ENCODE measurements at regions not wholly inside any gene's neighbourhood (a gene's known extent, or its start where the extent isn't known, plus 50 kb on each side); places are given as distances from the start of the nearest gene placed in this dataset.

DNA sequence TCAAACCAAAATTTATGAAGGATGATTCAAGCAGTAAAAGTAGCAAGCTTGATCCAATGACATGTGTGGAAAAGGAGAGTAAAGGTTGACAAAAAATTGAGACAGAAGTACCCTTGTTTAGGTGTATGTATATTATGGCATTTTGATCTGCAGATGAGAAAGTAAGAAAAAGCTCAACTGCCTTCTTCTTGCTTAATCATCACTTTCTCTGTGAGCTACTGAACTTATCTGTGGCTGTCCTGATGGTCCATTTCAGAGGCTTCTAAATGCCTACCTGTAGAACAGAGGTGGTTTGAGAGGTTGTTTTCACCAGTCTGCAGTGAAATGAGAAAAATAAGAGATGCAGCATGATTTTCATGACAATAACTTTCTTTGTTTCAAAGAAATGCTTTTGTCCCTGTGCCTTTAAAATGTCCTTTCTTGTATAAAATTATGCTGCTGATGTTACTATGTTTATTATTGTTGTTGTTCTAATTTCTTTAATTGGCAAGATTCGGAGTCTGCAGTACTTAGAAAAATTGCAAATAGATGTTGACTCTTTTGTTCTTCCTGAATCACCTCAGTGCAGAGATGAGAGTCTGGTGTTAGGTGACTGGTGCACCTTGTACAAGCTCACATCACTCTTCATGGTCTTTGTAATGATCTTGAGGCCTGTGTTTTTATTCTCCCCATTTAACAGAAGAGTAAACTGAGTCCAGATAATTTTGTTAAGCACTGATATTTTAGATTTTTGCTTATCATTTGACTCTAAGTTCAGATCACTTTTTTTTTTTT is 821.9 kb downstream of the VRK1 start:
- DNase-seq = no peak

DNA sequence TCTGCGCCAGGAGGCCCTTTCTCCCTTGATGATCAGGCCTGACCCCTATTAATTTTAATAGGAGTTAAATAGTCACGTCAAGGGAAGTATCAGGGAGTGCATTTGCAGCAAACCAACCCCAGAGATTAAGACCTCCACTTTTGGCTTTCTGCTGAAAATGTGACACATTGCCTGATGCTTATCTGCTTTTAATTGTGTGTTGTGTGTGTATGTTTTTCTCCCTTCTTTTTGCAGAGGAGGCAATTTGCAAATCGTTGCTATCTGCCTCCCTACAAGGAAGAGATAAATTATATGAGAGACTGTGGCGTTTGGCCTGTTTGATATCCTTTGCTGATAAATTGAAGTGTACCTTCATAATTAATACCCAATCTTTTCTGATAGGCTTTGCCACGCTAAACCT is 822.9 kb downstream of the VRK1 start:
- no peak for DNase-seq

DNA sequence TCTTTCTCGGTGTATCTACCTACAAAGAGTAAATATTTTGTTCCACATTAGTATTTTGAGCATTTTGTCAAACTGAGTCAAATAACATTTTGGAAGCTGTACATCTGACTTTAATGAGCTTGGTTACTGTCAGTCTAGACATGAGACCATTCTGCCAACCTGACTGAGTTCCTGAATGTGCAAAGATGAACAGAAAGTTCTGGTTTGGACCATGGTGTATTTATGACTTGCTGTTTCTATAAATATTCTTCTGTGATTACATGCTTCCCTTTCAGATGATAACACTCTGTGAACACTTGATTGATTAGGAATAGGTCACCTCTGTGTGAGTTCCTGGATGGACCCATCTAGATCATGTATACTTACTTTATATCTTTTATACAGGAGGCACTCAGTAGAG is 827.8 kb downstream of the VRK1 start:
- no peak for DNase-seq

DNA sequence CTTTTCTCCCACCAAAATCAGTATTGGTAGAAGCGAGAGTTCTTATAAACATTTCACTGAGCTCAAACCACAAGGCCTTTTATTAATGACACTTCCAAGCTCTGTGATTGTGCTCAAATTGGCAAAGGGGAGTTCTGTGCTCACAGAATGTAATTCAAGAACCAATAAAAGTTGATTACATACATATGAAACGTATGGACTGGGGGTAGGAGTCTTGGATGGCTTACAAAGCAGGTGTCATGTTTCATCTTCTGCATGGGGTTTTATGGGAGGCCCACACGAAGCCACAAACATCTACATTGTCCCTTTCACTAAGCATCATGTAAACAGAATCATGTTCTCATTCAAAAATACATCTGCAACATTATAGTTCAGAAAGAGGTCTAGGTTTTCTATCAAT is 828.3 kb downstream of the VRK1 start:
- DNase-seq = no peak

DNA sequence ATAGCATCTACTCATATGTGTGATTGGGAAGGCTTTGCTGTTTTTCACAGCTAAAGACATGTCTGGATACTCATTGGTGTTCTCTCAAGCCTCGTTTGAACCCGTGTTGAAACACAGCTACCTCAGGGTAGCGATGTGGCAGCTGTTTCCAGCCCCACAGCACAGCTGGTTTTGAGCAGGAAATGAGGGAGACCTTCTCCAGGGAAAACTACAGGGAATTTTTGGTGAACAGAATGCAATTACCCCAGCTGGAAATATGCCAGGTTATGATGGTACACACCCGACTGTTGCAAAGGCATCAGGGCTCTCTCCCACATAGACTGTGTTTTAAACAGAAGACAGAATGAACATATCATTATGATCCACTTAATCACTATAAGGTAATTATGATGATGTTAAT is 828.9 kb downstream of the VRK1 start:
- DNase-seq = no peak

DNA sequence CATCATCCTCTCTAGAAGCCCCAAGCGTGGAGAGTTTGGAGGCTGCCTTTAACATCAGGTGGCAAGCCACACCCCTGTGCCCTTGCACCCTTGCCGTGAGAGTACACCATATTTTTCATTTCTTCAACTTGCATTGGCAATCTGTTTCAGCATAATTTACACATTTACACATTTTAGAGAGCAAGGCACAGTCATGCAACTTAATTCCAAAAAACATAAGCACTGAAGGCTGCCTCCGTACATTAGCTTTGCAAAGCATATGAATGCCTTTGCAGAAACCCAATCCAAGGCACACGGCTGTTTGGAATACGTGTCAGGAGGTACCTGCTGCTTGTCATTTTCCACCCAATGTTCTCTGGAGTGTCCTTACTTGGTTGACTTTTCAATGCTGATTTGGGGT is 833.1 kb downstream of the VRK1 start:
- no peak for DNase-seq

DNA sequence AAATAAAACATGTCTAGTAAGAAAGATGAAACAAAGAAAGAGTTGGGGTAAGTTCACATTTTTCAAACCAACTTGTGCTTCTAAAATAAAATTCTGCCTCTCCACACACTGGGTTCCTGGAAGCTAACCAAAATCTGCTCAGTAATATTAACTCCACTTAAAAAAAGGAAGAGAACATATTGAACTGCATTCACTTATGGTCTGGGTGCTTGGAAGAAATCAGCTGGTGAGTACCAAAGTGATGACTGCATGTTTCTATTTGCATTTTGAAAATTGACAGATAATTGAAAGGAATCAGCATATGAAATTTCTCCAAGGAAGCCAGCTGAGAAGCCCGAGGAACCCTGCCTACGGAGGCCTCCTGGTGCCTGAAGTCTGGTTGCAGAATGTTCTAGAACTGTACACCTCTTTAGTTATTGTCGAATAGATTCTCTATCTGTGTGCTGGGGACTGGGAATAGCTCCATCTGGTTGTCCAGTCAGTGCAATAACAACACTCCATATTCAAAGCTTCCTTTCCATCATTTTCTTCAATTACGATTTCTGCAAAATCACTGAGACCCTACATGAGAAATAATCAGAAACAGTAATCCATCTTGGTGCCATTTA is 836.1 kb downstream of the VRK1 start:
- no peak for DNase-seq

DNA sequence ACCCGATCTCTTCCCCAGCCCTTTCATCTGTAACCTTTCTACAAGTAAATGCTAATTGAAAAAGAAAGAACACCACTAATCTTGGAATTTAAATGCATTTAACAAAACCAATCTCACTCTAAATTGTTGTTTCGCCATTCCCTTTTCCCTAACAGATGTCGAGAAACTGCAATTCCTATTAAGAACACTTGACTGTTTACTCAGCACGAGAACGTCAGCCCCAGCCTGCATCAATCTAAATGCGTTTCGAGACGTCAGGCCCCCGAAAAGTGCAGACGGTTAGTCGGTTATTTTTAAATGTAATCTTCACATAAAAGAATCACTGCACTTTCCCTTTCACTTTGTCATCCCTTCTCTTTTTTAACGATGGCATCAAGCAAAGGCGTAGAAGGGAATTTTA is 837.6 kb downstream of the VRK1 start:
- DNase-seq = no peak

DNA sequence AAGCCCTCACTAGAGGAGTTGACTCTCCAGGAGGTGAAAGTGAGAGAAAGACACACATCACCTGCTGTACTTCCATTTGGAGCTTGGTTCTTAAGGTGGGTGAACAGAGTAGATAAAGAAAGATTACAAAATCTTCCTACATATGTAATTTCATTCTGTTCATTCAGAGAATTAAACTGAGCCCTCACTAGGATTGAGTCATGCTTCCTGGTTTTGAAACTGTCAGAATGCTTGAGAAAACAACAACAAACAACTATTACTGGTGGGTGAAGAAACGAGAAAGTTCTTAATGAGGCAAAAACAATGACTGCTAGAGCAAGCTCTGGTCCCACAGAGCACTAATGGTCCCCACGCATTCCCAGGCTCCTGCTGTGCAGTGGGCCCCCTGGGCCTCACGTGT is 841.7 kb downstream of the VRK1 start:
- DNase-seq = no peak

DNA sequence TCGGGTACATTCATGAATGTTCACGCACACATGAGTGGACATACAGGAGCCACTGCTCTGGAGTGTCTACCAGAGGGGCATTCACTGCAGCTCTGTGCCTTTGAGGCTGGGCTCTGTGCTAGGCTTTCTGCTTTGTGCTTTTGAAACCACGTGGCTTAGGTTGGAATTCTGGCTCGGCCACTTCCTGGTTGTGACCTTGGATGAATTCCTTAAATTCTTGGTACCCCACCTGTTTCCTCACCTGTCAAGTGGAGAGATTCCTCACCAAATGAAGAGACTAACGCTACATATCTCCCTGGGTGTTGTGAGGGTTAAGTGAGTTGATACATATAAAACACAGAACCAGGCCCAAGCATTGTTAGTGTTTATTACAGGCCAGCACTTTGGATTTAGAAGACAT is 842.8 kb downstream of the VRK1 start:
- DNase-seq = no peak

DNA sequence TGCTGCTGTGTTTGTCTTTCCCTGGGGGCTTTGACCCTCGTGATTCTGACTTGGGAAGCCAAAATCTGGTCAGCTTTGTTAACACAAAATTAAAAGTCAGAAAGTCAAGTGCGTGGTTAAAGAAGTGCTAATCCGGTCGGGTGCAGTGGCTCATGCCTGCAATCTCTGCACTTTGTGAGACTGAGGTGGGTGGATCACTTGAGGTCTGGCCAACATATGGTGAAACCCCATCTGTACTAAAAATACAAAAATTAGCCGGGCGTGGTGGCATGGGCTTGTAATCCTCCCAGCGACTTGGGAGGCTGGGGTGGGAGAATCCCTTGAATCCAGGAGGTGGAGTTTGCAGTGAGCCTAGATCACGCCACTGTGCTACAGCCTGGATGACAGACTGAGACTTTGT is 844.6 kb downstream of the VRK1 start:
- DNase-seq = no peak

DNA sequence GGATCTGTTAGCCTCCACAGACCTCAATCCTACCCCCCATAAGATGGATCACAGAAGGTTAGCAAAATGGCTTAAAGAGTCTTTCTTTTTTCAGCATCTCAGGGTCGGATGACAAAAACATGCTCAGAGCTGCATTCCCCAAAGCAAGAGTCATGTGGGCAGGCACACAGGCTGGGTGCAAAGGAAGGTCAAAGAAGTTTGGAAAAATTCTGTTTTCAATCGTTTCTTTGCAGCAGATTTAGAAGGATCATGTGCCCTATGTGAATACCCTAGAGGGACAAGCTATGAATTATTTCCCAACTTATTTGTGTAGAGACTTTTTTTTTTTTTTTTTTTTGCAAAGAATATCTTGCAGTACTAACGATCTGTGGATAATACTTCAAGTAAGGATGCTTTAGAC is 845.4 kb downstream of the VRK1 start:
- no peak for DNase-seq

DNA sequence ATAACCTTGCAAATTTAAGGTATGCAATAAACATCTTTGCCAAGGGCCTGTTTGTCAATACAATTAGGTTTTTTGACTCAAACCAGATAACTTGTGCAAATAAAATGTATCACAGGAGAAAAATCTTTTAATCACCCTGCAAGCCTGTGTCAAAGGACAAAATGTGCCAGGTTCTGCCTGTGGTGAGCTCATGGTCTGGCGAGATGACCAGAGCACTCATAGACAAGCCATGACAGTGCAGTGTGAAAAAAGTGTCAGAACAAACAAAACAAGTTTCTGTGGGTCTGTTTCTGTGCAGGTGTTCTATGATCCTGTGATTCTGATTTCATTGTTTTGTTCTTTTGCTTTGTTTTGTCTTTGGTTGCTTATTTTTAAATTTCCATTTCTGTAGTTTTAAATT is 847.2 kb downstream of the VRK1 start:
- no peak for DNase-seq

DNA sequence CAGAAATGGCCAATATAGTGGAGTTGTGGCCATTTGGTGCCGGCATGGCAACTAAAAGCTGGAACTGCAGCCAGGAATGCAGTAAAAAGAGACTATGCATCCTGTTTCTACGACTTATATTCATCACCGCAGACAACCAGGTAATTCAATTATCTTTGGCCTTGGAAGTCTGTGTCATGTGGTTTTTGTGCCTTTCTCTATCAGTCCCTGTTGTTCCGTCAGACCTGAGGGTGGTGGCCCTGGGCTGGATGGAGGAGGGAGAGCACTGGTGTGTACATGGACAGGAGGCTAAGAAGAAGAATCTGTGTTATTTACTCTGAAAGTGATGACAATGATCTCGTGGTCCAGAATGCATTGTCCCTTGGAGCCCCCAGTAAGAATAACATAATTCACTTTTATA is 852.6 kb downstream of the VRK1 start:
- DNase-seq = no peak

DNA sequence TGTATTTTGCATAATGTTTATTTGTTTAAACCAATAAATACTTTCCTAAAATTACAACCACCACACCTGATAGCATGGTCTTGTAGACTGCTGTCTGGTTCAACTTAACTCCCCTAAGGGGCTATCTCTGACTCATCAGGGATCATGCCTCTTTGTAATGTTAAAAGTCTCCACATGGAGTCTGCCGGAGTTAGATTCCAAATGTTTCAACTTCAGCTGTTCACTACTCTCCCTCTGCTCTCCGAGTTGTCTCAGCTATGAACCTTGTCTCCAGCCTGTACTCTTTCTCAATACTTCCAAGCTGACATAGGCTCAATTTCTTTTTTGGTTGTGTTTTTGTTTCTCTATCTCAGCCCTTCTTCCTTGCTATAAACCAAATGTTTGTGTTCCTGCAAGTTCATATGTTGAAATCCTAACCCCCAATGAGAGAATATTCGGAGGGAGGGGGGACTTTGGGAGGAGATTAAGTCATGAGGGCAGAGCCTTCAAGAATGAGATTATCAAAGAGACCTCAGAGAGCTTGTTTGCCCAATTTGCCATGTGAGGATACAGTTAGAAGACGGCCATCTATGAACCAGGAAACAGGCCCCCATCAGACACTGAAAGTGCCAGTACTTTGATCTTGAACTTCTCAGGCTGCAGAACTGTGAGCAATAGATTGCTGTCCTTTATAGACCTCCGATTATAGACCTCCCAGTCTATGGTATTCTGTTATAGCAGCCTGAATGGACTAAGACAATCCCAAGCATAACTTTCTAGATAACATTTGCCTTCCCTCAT is 858.2 kb downstream of the VRK1 start:
- DNase-seq = no peak

DNA sequence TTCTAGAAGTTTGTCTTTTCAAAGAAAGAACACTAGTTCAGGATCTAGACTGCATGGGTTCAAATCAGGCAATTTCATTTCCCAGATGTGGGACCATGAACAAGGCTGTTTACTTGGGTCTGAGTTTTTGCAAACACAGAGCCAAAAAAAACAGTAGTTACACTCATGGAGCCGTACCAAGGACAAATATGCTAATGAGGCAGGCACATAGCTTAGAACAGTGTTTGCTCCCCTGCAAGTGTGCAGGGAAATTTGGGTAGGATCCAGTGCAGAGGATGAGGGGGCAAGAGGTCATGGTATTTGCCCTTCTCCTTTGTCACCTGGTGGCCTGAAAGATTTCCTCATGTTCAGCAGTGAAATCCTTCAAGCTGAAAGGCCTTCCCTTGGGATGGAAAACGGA is 860.4 kb downstream of the VRK1 start:
- no peak for DNase-seq

DNA sequence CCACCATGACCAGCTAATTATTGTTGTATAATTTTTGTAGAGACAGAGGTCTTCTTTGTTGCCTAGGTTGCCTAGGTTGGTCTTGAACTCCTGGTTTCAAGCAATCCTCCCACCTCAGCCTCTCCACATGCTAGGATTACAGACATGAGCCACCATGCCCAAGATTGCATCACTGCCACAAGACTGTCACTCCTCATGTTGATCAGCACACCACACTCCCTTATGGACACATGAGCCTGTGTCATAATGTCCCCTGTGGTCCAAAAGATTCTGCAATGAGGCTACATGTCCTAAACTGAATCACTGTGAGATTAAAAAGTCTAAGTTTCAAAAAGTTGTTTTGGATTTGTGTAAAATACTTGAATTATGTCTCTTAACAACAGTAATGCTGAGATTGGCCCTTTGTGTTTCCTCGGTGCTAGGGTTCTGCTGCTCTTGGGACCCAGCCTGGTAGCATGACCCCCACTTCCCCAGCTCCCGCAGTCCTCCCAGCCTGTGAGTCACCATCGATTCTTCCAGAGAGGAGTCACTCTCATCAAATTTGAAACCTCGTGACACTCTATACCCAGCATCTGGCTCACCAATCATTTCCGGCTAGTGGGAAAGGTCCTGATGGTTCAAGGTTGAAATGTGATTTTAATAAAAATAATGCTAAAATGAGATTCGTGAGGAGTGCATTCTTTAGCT is 890.9 kb downstream of the VRK1 start:
- DNase-seq = no peak

DNA sequence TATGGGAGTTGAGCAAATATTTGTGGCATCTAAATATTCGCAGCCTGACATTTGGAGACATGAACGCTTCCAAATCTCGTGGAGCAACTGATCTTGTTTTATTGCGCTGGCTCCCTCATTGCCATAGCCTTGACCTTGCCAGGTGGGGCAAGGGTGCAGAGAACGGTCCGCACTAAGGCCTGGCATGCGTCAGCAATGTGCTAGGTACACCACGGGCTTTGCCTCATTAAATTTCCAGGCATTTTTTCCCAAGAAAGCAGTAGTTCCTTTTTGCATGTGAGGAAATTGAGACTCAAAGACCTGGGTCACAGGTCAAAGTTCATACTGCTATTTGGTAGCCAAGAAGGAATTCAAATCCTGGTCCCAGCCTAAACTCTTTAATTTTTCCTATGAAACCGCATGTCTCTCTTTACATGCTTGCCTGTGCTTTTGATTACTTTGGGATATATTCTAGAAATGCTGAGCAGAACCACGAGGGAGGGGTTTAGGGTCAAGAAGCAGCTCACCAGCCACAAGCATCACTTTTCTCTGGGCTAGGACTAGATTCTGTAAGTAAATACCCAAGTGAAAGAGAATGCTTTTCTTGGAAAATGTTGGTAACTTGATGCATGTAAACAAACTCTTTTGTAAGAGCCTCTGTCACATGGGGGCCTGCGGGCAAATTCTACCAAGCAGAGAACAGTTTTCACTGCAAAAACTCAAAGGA is 891.6 kb downstream of the VRK1 start:
- no peak for DNase-seq

DNA sequence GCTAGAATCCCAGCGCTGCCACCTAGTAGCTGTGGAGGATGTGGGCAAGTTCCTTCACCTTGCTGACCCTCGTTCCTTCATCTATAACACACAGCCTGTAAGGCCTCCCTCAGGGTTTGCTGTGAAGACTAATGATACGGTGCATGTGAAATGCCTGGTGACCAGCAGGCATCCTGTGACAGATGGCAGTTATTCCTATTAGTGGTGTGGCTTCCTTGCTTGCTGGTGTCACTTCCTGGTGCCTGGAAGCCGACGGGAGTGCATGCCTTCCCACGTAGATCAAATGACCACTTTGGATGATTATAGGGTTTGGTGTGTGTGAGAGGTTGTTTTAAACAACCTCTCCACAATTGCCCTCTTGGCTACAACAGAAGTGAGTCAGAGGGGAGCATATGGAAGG is 894.9 kb downstream of the VRK1 start:
- no peak for DNase-seq

DNA sequence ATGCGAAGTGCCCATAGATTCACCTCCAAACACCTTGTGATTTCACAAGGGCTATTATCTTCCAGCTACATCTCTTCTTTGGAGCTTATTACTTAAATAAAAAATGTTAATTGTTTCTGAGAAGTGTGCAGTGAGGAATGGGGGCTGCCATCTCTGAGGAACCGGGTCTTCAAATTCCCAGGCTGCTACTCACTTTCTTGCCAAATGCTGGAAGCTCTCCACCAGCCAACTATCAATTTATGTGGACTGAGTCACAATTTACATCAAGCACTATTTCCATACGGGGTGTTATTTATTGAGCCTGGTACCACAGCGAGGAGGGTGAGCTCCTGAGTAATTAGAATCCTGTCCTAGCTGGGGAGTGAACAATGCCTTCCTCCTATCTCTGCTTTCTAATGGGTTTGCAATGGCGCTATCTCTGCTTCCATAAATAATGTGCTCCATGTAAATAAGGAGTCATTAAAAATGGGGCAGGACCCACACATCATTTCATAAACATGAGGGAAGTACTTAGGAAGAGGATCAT is 898.3 kb downstream of the VRK1 start:
- no peak for DNase-seq

DNA sequence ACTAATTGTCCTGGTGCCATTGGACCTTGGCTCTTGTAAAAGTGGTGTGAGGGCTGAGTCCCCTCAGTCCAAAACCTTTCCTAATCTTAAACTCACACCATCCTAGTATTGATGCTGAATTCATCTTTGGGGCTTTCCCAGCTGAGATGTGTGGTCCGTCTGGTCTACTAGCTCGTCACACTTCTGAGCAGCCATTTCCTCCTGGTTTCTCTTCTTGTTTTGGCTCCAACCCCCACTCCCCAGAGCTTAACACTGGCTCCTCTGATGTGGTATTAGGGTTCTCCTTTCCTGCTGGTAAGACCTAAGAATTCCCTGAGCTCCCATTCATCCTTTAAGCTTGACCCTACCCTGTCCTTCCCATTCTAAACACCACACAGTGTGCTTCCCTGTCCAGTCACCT is 900.6 kb downstream of the VRK1 start:
- DNase-seq = no peak

DNA sequence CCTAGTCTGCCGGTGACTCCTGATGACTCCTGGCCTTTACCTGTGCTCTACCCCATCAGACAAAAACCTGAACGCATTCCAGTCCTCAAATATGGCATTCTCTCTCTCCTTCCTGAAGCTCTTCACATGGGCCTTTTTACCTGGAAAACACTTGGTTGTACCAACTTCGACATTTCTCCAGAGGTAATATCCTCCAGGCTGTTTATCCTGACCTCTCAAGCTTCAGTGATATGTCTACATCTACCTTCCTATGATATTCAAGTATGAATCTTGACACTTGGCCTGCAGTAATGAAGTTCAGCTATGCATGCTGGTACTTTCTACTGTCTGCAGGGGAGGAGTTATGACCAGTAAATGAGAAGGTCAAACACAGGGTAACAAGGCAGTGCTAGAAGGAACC is 901.8 kb downstream of the VRK1 start:
- DNase-seq = no peak

Measured in NCI-H446 treated with DMSO at 0.1 percent for 48 hours (cell line).